Keratinocyte (primary cell): ENCODE measurements at regions not wholly inside any gene's neighbourhood (a gene's known extent, or its start where the extent isn't known, plus 50 kb on each side); places are given as distances from the start of the nearest gene placed in this dataset.

Experiments used
- DNase-seq: peaks from one replicate; pipeline ENCODE4 v3.0.0-alpha.2; 2011; ENCODE audit warnings: low read depth, missing footprints, low spot score
- FAIRE-seq: peaks from 2 replicates; lab custom pipeline; 2011; peaks lifted over from hg19 to GRCh38; lab: Jason Lieb, UNC
- H2AFZ ChIP-seq: 2 replicates; pipeline ENCODE4 v1.6.0; 2012; ENCODE audit warnings: low read length, control low read depth, inconsistent platforms; ENCODE audit not compliant: control insufficient read depth
- H3K27ac ChIP-seq: 2 replicates; pipeline ENCODE4 v1.5.1; 2011; ENCODE audit warnings: low read length; ENCODE audit not compliant: control insufficient read depth, insufficient read depth
- H3K27me3 ChIP-seq: 3 replicates; pipeline ENCODE4 v1.6.0; 2011; ENCODE audit warnings: low read length; ENCODE audit not compliant: control insufficient read depth, insufficient read depth; ENCODE audit errors: extremely low read depth
- H3K36me3 ChIP-seq, 2 experiments: 2 replicates in 1 of 2; 3 replicates in 1 of 2; pipeline ENCODE4 v1.5.1; 2011; ENCODE audit warnings: low read length in 2 of 2, mild to moderate bottlenecking in 1 of 2; ENCODE audit not compliant: control insufficient read depth in 2 of 2, insufficient read depth in 2 of 2; ENCODE audit errors: extremely low read depth in 1 of 2
- H3K4me1 ChIP-seq: 3 replicates; pipeline ENCODE4 v1.5.1; 2011; ENCODE audit warnings: low read length; ENCODE audit not compliant: control insufficient read depth, insufficient read depth; ENCODE audit errors: extremely low read depth
- H3K4me2 ChIP-seq: 3 replicates; pipeline ENCODE4 v1.6.0; 2011; ENCODE audit warnings: low read depth, low read length; ENCODE audit not compliant: control insufficient read depth, insufficient read depth; ENCODE audit errors: extremely low read depth
- H3K4me3 ChIP-seq, 3 experiments: fragments of 200-600 bp in 1 of 3; sonication (generic) in 1 of 3; 2 replicates in 2 of 3; 3 replicates in 1 of 3; pipeline ENCODE4 v1.5.1; 2011 to 2016; ENCODE audit warnings: low read length in 3 of 3, mild to moderate bottlenecking in 3 of 3, control low read depth in 2 of 3, inconsistent platforms in 1 of 3, low read depth in 1 of 3, mixed read lengths in 1 of 3, mixed run types in 1 of 3, moderate library complexity in 1 of 3; ENCODE audit not compliant: control insufficient read depth in 2 of 3, insufficient read depth in 2 of 3; ENCODE audit errors: extremely low read depth in 1 of 3
- H3K79me2 ChIP-seq: 2 replicates; pipeline ENCODE4 v1.6.0; 2012; ENCODE audit warnings: low read length; ENCODE audit not compliant: control insufficient read depth, insufficient read depth
- H3K9ac ChIP-seq: 3 replicates; pipeline ENCODE4 v1.6.0; 2011; ENCODE audit warnings: low read length; ENCODE audit not compliant: control insufficient read depth, insufficient read depth; ENCODE audit errors: extremely low read depth
- H3K9me1 ChIP-seq: 3 replicates; pipeline ENCODE4 v1.6.0; 2011; ENCODE audit warnings: low read length; ENCODE audit not compliant: control insufficient read depth, insufficient read depth; ENCODE audit errors: extremely low read depth
- H3K9me3 ChIP-seq: 2 replicates; pipeline ENCODE4 v1.5.1; 2012; ENCODE audit warnings: low read depth, low read length; ENCODE audit not compliant: control insufficient read depth
- H4K20me1 ChIP-seq: 3 replicates; pipeline ENCODE4 v1.6.0; 2011; ENCODE audit warnings: low read length; ENCODE audit not compliant: control insufficient read depth, insufficient read depth; ENCODE audit errors: extremely low read depth
- EZH2 ChIP-seq: IDR thresholded peaks from one replicate; pipeline ENCODE4 v1.6.1; 2012; ENCODE audit warnings: inconsistent platforms, mild to moderate bottlenecking, low read length, moderate library complexity
- dilution Hi-C: fragments of 300-500 bp; cut with MboI; formaldehyde crosslinking; loops from one replicate; pipeline ENCODE4 v1.7.0; 2020; ENCODE audit warnings: low sequenced_read_pairs; ENCODE audit not compliant: extremely low pct_ligation_motif_present
- TF ChIP-seq, protein P1 (sequence below), 3 experiments: IDR thresholded peaks in 1 of 3; conservative IDR thresholded peaks in 1 of 3; optimal IDR thresholded peaks in 1 of 3; 2 replicates in 2 of 3; 3 replicates in 1 of 3; pipeline versions ENCODE3 to v1.5.1; 2011; ENCODE audit warnings: low read length in 3 of 3, mild to moderate bottlenecking in 3 of 3, moderate library complexity in 2 of 3, control low read depth in 1 of 3, inconsistent platforms in 1 of 3; ENCODE audit not compliant: insufficient read depth in 2 of 3; ENCODE audit errors: extremely low read depth in 1 of 3

DNA sequence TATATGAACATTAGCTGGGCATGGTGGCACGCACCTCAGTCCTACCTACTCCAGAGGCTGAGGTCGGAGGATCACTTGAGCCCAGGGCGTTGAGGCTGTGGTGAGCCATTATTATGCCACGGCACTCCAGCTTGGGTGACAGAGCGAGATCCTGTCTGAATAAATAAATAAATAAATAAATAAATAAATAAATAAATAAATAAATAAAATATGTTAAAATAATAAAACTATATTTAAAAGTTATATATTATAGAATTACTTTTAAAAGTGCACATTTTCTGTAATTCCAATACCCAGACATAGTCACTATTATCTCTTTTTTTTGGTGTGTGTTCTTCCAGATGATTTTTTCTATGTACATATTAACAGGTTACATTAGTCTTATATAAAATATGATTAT, 382.0 kb upstream of the ROBO2 start:
- no peak for DNase-seq
- no peak overlapping the region for H3K27ac ChIP-seq
- no peak overlapping the region for H3K4me2 ChIP-seq
- H3K4me1 ChIP-seq, result no peaks in the 10 kb centered on the region
- no peaks in the 10 kb centered on the region for H3K27me3 ChIP-seq
- H3K4me3 ChIP-seq, result no peak overlapping the region
- no peak for FAIRE-seq
- no peak overlapping the region for H3K9ac ChIP-seq
- no peaks in the 10 kb centered on the region for H3K79me2 ChIP-seq
- no peaks in the 10 kb centered on the region for H3K9me1 ChIP-seq
- no peaks in the 10 kb centered on the region for H3K36me3 ChIP-seq
- no peaks in the 10 kb centered on the region for H3K9me3 ChIP-seq
- H2AFZ ChIP-seq, result no peak overlapping the region
- TF ChIP-seq, protein P1, sequence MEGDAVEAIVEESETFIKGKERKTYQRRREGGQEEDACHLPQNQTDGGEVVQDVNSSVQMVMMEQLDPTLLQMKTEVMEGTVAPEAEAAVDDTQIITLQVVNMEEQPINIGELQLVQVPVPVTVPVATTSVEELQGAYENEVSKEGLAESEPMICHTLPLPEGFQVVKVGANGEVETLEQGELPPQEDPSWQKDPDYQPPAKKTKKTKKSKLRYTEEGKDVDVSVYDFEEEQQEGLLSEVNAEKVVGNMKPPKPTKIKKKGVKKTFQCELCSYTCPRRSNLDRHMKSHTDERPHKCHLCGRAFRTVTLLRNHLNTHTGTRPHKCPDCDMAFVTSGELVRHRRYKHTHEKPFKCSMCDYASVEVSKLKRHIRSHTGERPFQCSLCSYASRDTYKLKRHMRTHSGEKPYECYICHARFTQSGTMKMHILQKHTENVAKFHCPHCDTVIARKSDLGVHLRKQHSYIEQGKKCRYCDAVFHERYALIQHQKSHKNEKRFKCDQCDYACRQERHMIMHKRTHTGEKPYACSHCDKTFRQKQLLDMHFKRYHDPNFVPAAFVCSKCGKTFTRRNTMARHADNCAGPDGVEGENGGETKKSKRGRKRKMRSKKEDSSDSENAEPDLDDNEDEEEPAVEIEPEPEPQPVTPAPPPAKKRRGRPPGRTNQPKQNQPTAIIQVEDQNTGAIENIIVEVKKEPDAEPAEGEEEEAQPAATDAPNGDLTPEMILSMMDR (optimal IDR thresholded peaks at IDR 0.05 in 1 of 3, IDR thresholded peaks at IDR 0.05 in 1 of 3, conservative IDR thresholded peaks at IDR 0.05 in 1 of 3; ENCODE audit: extremely low read depth in 1 of 3, insufficient read depth in 2 of 3, low read length in 3 of 3), result no peak
- TF ChIP-seq EZH2, result no peak
- no peaks in the 10 kb centered on the region for H4K20me1 ChIP-seq
- dilution Hi-C loops, result no loop called here

DNA sequence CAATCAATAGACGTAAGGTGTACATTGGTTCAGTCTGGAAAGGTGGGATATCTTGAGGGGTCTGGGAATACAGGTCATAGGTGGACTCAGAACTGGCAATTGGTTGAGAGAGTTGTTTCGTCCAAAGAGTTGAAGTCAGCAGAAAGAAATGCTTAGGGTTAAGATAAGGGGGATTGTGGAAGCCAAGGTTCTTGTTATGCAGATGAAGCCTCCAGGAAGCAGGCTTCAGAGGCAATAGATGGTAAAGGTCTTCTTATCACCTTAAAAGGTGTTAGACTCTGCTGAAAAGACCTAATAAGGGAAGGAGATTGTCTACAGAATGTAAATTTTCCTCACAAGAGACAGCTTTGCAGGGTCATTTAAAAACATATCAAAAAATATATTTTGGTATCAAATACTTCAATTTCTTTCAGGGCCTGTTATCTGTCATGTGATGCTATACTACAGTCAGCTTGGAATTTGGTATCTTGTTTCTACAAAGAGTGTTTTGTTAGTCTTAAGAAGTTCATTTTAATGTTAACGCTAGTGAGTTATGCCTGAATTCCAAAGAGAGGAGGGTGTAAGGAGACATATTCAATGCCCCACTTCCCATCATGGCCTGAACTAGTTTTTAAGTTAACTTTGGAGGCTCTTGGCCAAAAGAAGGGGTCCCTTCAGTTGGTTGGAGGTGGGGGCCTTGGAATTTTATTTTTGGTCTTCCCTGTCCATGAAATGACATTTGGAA, 378.2 kb upstream of the ROBO2 start:
- Histone ChIP-seq H2AFZ (no peak overlapping the region), H3K4me1 (no peaks in the 10 kb centered on the region), H3K27ac (no peak overlapping the region), H3K4me3 (no peak overlapping the region), H3K9ac (no peak overlapping the region), H4K20me1 (no peaks in the 10 kb centered on the region), H3K79me2 (no peaks in the 10 kb centered on the region), H3K27me3 (no peaks in the 10 kb centered on the region), H3K4me2 (no peak overlapping the region), H3K36me3 (no peaks in the 10 kb centered on the region), H3K9me3 (no peaks in the 10 kb centered on the region), H3K9me1 (no peaks in the 10 kb centered on the region)
- TF ChIP-seq EZH2, result no peak
- TF ChIP-seq, protein P1 (optimal IDR thresholded peaks at IDR 0.05 in 1 of 3, IDR thresholded peaks at IDR 0.05 in 1 of 3, conservative IDR thresholded peaks at IDR 0.05 in 1 of 3; ENCODE audit: extremely low read depth in 1 of 3, insufficient read depth in 2 of 3, low read length in 3 of 3), result no peak
- DNase-seq, result no peak
- no peak for FAIRE-seq
- dilution Hi-C loops, result no loop called here
